ENCODE measurements at regions not wholly inside any gene's neighbourhood (a gene's known extent, or its start where the extent isn't known, plus 50 kb on each side); places are given as distances from the start of the nearest gene placed in this dataset.

DNA sequence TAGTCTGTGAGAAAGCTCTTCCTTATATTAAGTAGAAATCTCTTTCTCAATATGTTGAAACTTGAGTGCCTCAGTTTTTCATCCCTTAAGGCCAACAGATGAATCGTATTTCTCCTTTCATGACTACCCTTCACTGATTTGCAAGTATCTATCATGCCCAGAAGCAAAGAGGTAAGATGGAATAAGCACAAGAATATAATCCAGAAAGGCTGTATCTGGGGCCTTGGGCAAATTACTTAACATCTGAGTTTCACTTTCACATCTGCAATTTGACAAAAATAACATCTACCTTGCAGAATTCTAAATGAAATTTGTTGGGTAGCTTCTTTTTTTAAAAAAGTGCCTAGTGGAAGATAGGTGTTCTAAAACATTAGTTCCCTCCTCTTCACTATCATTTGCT lies 552.4 kb upstream of the ANO5 start:
- Histone ChIP-seq H3K4me3 (no peak overlapping the region), H3K4me1 (no peaks in the 10 kb centered on the region), H3K4me2 (no peak overlapping the region), H3K27ac (no peak overlapping the region), H3K9me3 (no peaks in the 10 kb centered on the region)
- DNase-seq (ENCODE audit: low read depth in 1 of 2, low spot score in 1 of 2) = no peak
- POLR2A ChIA-PET = no interaction called here
- WGBS (ENCODE audit: missing lambda C conversion rate) = 21% methylated on average over 1 of the region's 1 CpG
- no peak for FAIRE-seq
- CTCF ChIA-PET = no interaction called here
- TF ChIP-seq HDAC2 (IDR thresholded peaks at IDR 0.05) (no peak), EHMT2 (IDR thresholded peaks at IDR 0.05; ENCODE audit: low read depth) (no peak), KDM5A (IDR thresholded peaks at IDR 0.05) (no peak), MAZ (IDR thresholded peaks at IDR 0.05; ENCODE audit: borderline replicate concordance, low read depth, low read length) (no peak), FOSL2 (IDR thresholded peaks at IDR 0.05) (no peak), FOSL2 (CRISPR knock-in tag; IDR thresholded peaks at IDR 0.05) (no peak), CBX8 (IDR thresholded peaks at IDR 0.05) (no peak), ESRRA (IDR thresholded peaks at IDR 0.05; ENCODE audit: borderline replicate concordance, low read length) (no peak)
- ATAC-seq = no peak

DNA sequence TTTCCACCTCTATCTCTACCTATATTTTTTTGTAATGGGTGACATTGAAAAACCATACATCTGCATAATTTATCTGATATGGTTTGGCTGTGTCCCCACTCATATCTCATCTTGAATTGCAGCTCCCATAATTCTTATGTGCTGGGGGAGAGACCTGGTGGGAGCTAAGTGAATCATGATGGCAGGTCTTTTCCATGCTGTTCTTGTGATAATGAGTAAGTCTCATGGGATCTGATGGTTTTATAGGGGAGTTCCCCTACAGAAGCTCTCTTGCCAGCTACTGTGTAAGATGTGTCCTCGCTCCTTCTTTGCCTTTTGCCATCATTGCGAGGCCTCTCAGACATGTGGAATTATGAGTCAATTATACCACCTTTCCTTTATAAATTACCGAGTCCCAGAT lies 551.0 kb upstream of the ANO5 start:
- WGBS (ENCODE audit: missing lambda C conversion rate) = 35% methylated on average over 3 of the region's 3 CpGs
- no peak overlapping the region for H3K4me2 ChIP-seq
- DNase-seq (ENCODE audit: low read depth in 1 of 2, low spot score in 1 of 2) (no peak), ATAC-seq (no peak), FAIRE-seq (no peak)
- TF ChIP-seq, protein P1, sequence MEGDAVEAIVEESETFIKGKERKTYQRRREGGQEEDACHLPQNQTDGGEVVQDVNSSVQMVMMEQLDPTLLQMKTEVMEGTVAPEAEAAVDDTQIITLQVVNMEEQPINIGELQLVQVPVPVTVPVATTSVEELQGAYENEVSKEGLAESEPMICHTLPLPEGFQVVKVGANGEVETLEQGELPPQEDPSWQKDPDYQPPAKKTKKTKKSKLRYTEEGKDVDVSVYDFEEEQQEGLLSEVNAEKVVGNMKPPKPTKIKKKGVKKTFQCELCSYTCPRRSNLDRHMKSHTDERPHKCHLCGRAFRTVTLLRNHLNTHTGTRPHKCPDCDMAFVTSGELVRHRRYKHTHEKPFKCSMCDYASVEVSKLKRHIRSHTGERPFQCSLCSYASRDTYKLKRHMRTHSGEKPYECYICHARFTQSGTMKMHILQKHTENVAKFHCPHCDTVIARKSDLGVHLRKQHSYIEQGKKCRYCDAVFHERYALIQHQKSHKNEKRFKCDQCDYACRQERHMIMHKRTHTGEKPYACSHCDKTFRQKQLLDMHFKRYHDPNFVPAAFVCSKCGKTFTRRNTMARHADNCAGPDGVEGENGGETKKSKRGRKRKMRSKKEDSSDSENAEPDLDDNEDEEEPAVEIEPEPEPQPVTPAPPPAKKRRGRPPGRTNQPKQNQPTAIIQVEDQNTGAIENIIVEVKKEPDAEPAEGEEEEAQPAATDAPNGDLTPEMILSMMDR (IDR thresholded peaks at IDR 0.05) = no peak
- TF ChIP-seq, protein P2, sequence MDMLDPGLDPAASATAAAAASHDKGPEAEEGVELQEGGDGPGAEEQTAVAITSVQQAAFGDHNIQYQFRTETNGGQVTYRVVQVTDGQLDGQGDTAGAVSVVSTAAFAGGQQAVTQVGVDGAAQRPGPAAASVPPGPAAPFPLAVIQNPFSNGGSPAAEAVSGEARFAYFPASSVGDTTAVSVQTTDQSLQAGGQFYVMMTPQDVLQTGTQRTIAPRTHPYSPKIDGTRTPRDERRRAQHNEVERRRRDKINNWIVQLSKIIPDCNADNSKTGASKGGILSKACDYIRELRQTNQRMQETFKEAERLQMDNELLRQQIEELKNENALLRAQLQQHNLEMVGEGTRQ (IDR thresholded peaks at IDR 0.05) = no peak
- TF ChIP-seq POLR2A (IDR thresholded peaks at IDR 0.05; ENCODE audit: low read length) (no peak), EHMT2 (IDR thresholded peaks at IDR 0.05; ENCODE audit: low read depth) (no peak), NFE2L2 (conservative IDR thresholded peaks at IDR 0.05; ENCODE audit: low read length) (no peak), HOXB5 (CRISPR knock-in tag; IDR thresholded peaks at IDR 0.05) (no peak)
- H3K27ac ChIP-seq = no peak overlapping the region
- no peaks in the 10 kb centered on the region for H3K9me3 ChIP-seq
- CTCF ChIA-PET = no interaction called here
- POLR2A ChIA-PET = no interaction called here
- no peaks in the 10 kb centered on the region for H3K4me1 ChIP-seq
- no peak overlapping the region for H3K4me3 ChIP-seq

DNA sequence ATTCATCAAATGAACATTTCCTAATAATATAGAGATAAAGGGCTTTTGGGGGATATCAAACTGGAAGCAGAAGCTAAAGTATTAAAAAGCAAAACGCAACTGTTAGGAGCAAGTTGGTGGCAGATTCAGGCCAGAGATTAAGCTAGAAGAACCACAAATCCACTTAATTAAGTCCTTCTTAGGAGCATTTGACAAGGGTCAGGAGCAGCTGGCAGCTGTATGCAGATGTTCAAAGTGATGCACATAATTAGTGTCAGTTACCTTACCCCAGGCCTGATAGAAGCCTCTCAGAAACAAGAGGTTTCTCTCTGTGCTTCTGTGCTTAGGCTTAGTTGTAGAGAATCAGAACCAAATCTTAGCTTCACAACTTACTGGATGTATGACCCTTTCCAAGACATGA lies 546.5 kb upstream of the ANO5 start:
- POLR2A ChIA-PET = no interaction called here
- CTCF ChIA-PET = no interaction called here
- Histone ChIP-seq H3K9me3 (no peaks in the 10 kb centered on the region), H3K4me3 (no peak overlapping the region), H3K4me2 (no peak overlapping the region), H3K27ac (no peak overlapping the region), H3K4me1 (no peaks in the 10 kb centered on the region)
- ATAC-seq (no peak), DNase-seq (ENCODE audit: low read depth in 1 of 2, low spot score in 1 of 2) (no peak), FAIRE-seq (no peak)
- 69% methylated on average over 1 of the region's 1 CpG for WGBS (ENCODE audit: missing lambda C conversion rate)
- no peak for TF ChIP-seq MAX (IDR thresholded peaks at IDR 0.05)
- TF ChIP-seq NPAS2 (CRISPR knock-in tag; IDR thresholded peaks at IDR 0.05; ENCODE audit: borderline replicate concordance) = no peak
- no peak for TF ChIP-seq ZSCAN20 (CRISPR knock-in tag; IDR thresholded peaks at IDR 0.05)
- no peak for TF ChIP-seq EHMT2 (IDR thresholded peaks at IDR 0.05; ENCODE audit: low read depth)
- TF ChIP-seq HOXA7 (CRISPR knock-in tag; IDR thresholded peaks at IDR 0.05) = no peak
- no peak for TF ChIP-seq ESRRA (IDR thresholded peaks at IDR 0.05; ENCODE audit: borderline replicate concordance, low read length)
- no peak for TF ChIP-seq FOSB (CRISPR knock-in tag; IDR thresholded peaks at IDR 0.05)

- peaks cover 8% of the 10 kb centered on the region; the same call in 2 of the 3 replicates for H3K4me1 ChIP-seq
- 20% methylated on average over 1 of the region's 1 CpG for WGBS (ENCODE audit: missing lambda C conversion rate)
- H3K4me3 ChIP-seq = no peak overlapping the region
- no peak overlapping the region for H3K4me2 ChIP-seq
- no peak overlapping the region for H3K27ac ChIP-seq
- ChIA-PET CTCF (no interaction called here), POLR2A (no interaction called here)
- TF ChIP-seq MAZ (IDR thresholded peaks at IDR 0.05; ENCODE audit: borderline replicate concordance, low read depth, low read length) = no peak
- TF ChIP-seq RARB (CRISPR knock-in tag; IDR thresholded peaks at IDR 0.05) = no peak
- no peak for TF ChIP-seq ZFP36 (IDR thresholded peaks at IDR 0.05; ENCODE audit: borderline replicate concordance, partially characterized antibody)
- no peak for TF ChIP-seq E2F6 (IDR thresholded peaks at IDR 0.05; ENCODE audit: borderline replicate concordance, low read depth)
- TF ChIP-seq ZNF302 (CRISPR knock-in tag; IDR thresholded peaks at IDR 0.05) = no peak
- no peak for TF ChIP-seq HDAC2 (IDR thresholded peaks at IDR 0.05)
- no peak for DNase-seq (ENCODE audit: low read depth in 1 of 2, low spot score in 1 of 2)
- no peak for ATAC-seq
- FAIRE-seq = no peak
- H3K9me3 ChIP-seq = no peaks in the 10 kb centered on the region
These were observed 541.9 kb upstream of the ANO5 start for GRCh38 chr11:21650961-21651360.

Measured in A549 (cell line).